HG03175 (cell line): ENCODE measurements at regions not wholly inside any gene's neighbourhood (a gene's known extent, or its start where the extent isn't known, plus 50 kb on each side); places are given as distances from the start of the nearest gene placed in this dataset.

Experiments used
- ATAC-seq: cut with Tn5 transposase; IDR thresholded peaks from one replicate; pipeline ENCODE4 v1.9.1; 2021; ENCODE audit warnings: mild to moderate bottlenecking, moderate library complexity; ENCODE audit not compliant: unreplicated experiment

- ATAC-seq: no peak
Measured at GRCh38 chr1:79355090-79355489, 348.6 kb upstream of the ADGRL4 start.

GRCh38 chr1:79353224-79353623 lies 346.7 kb upstream of the ADGRL4 start:
- ATAC-seq: no peak

- no peak for ATAC-seq
Measured at GRCh38 chr1:79326875-79327274, 320.3 kb upstream of the ADGRL4 start.

GRCh38 chr1:79325705-79326104 lies 319.2 kb upstream of the ADGRL4 start:
- no peak for ATAC-seq

- ATAC-seq: no peak
Measured at GRCh38 chr1:79325126-79325525, 318.6 kb upstream of the ADGRL4 start.

- no peak for ATAC-seq
Measured at GRCh38 chr1:79323239-79324025, 316.9 kb upstream of the ADGRL4 start.

GRCh38 chr1:79322511-79323027 lies 316.0 kb upstream of the ADGRL4 start:
- ATAC-seq: no peak

- ATAC-seq: no peak
Measured at GRCh38 chr1:79312438-79312837, 305.9 kb upstream of the ADGRL4 start.

- no peak for ATAC-seq
Measured at GRCh38 chr1:79310609-79311008, 304.1 kb upstream of the ADGRL4 start.

GRCh38 chr1:79304131-79304530 lies 297.6 kb upstream of the ADGRL4 start:
- no peak for ATAC-seq

GRCh38 chr1:79303040-79303439 lies 296.5 kb upstream of the ADGRL4 start:
- no peak for ATAC-seq

GRCh38 chr1:79302380-79302930 lies 295.9 kb upstream of the ADGRL4 start:
- ATAC-seq: no peak

GRCh38 chr1:79295967-79296366 lies 289.4 kb upstream of the ADGRL4 start:
- no peak for ATAC-seq

- no peak for ATAC-seq
Measured at GRCh38 chr1:79293611-79294010, 287.1 kb upstream of the ADGRL4 start.

- no peak for ATAC-seq
Measured at GRCh38 chr1:79290927-79291474, 284.5 kb upstream of the ADGRL4 start.

- no peak for ATAC-seq
Measured at GRCh38 chr1:79287982-79288381, 281.5 kb upstream of the ADGRL4 start.

GRCh38 chr1:79285667-79286066 lies 279.1 kb upstream of the ADGRL4 start:
- no peak for ATAC-seq

- ATAC-seq: no peak
Measured at GRCh38 chr1:79283451-79283850, 276.9 kb upstream of the ADGRL4 start.

- no peak for ATAC-seq
Measured at GRCh38 chr1:79281442-79281841, 274.9 kb upstream of the ADGRL4 start.

GRCh38 chr1:79271759-79272158 lies 265.2 kb upstream of the ADGRL4 start:
- no peak for ATAC-seq

GRCh38 chr1:79264975-79265818 lies 258.7 kb upstream of the ADGRL4 start:
- ATAC-seq: no peak
